ENCODE measurements at regions not wholly inside any gene's neighbourhood (a gene's known extent, or its start where the extent isn't known, plus 50 kb on each side); places are given as distances from the start of the nearest gene placed in this dataset.

DNA sequence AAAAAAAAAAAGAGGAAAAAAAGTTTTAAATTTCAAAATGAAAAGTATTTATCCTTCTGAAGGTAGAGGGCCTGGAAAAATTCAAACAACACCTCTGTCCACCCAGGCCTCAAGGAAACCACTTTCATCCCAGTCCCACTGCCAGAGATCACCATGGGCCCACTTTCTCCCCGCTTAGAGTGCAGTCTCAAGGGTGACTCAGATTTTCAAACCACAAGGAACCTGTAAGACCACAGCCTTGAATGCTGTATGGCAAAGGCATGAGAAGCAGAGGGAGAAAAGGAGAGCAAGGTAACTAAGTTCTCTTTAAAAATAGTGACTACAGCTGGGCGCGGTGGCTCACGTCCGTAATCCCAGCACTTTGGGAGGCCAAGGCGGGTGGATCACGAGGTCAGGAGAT is 87.9 kb upstream of the PACRGL start:
- no peak for TF ChIP-seq TCF7L2 (IDR thresholded peaks at IDR 0.05; ENCODE audit: low read depth, low read length)
- Histone ChIP-seq H3K27me3 (ENCODE audit: control insufficient read depth in 2 of 2, insufficient read depth in 2 of 2, low read length in 2 of 2) (no peaks in the 10 kb centered on the region), H2AFZ (ENCODE audit: low read depth, low read length) (no peak overlapping the region), H3K27ac (ENCODE audit: extremely low read depth, low read depth, low read length) (no peak overlapping the region), H3K9me1 (ENCODE audit: control insufficient read depth, insufficient read depth, low read length) (no peaks in the 10 kb centered on the region), H3K9me3 (replicated peaks; ENCODE audit: control insufficient read depth, insufficient read depth, low read depth, low read length) (no peaks in the 10 kb centered on the region), H3K9ac (ENCODE audit: insufficient read depth in 1 of 2, low read depth in 2 of 2, low read length in 2 of 2) (no peak overlapping the region), H3K4me2 (ENCODE audit: insufficient read depth, low read length) (no peak overlapping the region), H3K79me2 (ENCODE audit: control insufficient read depth, insufficient read depth, low read length) (no peaks in the 10 kb centered on the region), H3K4me1 (replicated peaks in 1 of 2; ENCODE audit: control insufficient read depth in 2 of 2, insufficient read depth in 2 of 2, low read length in 2 of 2) (no peaks in the 10 kb centered on the region), H3K36me3 (ENCODE audit: control insufficient read depth, insufficient read depth, low read length) (no peaks in the 10 kb centered on the region), H4K20me1 (replicated peaks; ENCODE audit: control insufficient read depth, insufficient read depth, low read length) (no peaks in the 10 kb centered on the region), H3K4me3 (no peak overlapping the region)
- ChIA-PET CTCF (ENCODE audit: low intra/inter-chr PET ratio) (no interaction called here), POLR2A (interaction anchor here (0.6 kb wide), 1 partner anchor 27 kb away, joined by 4 read pairs; no protein-coding TSS in a partner anchor)
- no TSS peak for BruUV-seq (replicated peaks)
- DNase-seq (ENCODE audit: extremely low read depth in 1 of 4, low spot score in 3 of 4) (no peak), ATAC-seq (no peak), FAIRE-seq (no peak)
- in situ Hi-C loops (cut with MboI) (no loop called here), intact Hi-C loops (cut with micrococcal nuclease) (no loop called here)
- 27% methylated on average over 7 of the region's 7 CpGs for WGBS (ENCODE audit: insufficient coverage, low coverage, missing lambda C conversion rate)

DNA sequence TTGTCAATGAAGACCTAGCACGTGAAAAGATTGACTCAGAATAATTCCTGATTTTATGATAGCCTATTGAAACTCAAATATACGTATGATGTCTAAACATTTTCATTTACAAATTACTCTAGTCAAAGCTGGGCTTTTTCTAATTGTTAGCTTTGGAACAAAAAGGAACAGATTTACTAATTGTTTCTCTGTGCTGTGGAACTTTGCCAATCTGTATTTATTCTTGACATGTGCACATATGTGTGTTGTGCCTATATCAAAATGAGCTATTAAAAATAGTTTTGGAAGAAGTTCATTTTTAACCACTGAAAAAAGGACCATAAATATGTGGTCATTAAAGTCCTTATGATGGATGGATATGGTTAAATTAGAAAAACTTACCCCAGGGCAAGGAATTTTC is 85.4 kb upstream of the PACRGL start:
- Histone ChIP-seq H2AFZ (ENCODE audit: low read depth, low read length) (no peak overlapping the region), H3K9ac (ENCODE audit: insufficient read depth in 1 of 2, low read depth in 2 of 2, low read length in 2 of 2) (no peak overlapping the region), H3K27me3 (ENCODE audit: control insufficient read depth in 2 of 2, insufficient read depth in 2 of 2, low read length in 2 of 2) (no peaks in the 10 kb centered on the region), H3K79me2 (ENCODE audit: control insufficient read depth, insufficient read depth, low read length) (no peaks in the 10 kb centered on the region), H3K9me3 (replicated peaks; ENCODE audit: control insufficient read depth, insufficient read depth, low read depth, low read length) (no peaks in the 10 kb centered on the region), H4K20me1 (replicated peaks; ENCODE audit: control insufficient read depth, insufficient read depth, low read length) (no peaks in the 10 kb centered on the region), H3K36me3 (ENCODE audit: control insufficient read depth, insufficient read depth, low read length) (no peaks in the 10 kb centered on the region), H3K27ac (ENCODE audit: extremely low read depth, low read depth, low read length) (no peak overlapping the region), H3K4me2 (ENCODE audit: insufficient read depth, low read length) (no peak overlapping the region), H3K4me1 (replicated peaks in 1 of 2; ENCODE audit: control insufficient read depth in 2 of 2, insufficient read depth in 2 of 2, low read length in 2 of 2) (no peaks in the 10 kb centered on the region), H3K4me3 (no peak overlapping the region), H3K9me1 (ENCODE audit: control insufficient read depth, insufficient read depth, low read length) (no peaks in the 10 kb centered on the region)
- no peak for ATAC-seq
- intact Hi-C loops (cut with micrococcal nuclease), result no loop called here
- DNase-seq (ENCODE audit: extremely low read depth in 1 of 4, low spot score in 3 of 4), result no peak
- FAIRE-seq, result no peak
- CTCF ChIA-PET (ENCODE audit: low intra/inter-chr PET ratio), result no interaction called here
- POLR2A ChIA-PET, result no interaction called here
- in situ Hi-C loops (cut with MboI), result no loop called here
- BruUV-seq (replicated peaks), result no TSS peak
- WGBS (ENCODE audit: insufficient coverage, low coverage, missing lambda C conversion rate), result 41% methylated on average over 2 of the region's 2 CpGs
- TF ChIP-seq, protein P1, sequence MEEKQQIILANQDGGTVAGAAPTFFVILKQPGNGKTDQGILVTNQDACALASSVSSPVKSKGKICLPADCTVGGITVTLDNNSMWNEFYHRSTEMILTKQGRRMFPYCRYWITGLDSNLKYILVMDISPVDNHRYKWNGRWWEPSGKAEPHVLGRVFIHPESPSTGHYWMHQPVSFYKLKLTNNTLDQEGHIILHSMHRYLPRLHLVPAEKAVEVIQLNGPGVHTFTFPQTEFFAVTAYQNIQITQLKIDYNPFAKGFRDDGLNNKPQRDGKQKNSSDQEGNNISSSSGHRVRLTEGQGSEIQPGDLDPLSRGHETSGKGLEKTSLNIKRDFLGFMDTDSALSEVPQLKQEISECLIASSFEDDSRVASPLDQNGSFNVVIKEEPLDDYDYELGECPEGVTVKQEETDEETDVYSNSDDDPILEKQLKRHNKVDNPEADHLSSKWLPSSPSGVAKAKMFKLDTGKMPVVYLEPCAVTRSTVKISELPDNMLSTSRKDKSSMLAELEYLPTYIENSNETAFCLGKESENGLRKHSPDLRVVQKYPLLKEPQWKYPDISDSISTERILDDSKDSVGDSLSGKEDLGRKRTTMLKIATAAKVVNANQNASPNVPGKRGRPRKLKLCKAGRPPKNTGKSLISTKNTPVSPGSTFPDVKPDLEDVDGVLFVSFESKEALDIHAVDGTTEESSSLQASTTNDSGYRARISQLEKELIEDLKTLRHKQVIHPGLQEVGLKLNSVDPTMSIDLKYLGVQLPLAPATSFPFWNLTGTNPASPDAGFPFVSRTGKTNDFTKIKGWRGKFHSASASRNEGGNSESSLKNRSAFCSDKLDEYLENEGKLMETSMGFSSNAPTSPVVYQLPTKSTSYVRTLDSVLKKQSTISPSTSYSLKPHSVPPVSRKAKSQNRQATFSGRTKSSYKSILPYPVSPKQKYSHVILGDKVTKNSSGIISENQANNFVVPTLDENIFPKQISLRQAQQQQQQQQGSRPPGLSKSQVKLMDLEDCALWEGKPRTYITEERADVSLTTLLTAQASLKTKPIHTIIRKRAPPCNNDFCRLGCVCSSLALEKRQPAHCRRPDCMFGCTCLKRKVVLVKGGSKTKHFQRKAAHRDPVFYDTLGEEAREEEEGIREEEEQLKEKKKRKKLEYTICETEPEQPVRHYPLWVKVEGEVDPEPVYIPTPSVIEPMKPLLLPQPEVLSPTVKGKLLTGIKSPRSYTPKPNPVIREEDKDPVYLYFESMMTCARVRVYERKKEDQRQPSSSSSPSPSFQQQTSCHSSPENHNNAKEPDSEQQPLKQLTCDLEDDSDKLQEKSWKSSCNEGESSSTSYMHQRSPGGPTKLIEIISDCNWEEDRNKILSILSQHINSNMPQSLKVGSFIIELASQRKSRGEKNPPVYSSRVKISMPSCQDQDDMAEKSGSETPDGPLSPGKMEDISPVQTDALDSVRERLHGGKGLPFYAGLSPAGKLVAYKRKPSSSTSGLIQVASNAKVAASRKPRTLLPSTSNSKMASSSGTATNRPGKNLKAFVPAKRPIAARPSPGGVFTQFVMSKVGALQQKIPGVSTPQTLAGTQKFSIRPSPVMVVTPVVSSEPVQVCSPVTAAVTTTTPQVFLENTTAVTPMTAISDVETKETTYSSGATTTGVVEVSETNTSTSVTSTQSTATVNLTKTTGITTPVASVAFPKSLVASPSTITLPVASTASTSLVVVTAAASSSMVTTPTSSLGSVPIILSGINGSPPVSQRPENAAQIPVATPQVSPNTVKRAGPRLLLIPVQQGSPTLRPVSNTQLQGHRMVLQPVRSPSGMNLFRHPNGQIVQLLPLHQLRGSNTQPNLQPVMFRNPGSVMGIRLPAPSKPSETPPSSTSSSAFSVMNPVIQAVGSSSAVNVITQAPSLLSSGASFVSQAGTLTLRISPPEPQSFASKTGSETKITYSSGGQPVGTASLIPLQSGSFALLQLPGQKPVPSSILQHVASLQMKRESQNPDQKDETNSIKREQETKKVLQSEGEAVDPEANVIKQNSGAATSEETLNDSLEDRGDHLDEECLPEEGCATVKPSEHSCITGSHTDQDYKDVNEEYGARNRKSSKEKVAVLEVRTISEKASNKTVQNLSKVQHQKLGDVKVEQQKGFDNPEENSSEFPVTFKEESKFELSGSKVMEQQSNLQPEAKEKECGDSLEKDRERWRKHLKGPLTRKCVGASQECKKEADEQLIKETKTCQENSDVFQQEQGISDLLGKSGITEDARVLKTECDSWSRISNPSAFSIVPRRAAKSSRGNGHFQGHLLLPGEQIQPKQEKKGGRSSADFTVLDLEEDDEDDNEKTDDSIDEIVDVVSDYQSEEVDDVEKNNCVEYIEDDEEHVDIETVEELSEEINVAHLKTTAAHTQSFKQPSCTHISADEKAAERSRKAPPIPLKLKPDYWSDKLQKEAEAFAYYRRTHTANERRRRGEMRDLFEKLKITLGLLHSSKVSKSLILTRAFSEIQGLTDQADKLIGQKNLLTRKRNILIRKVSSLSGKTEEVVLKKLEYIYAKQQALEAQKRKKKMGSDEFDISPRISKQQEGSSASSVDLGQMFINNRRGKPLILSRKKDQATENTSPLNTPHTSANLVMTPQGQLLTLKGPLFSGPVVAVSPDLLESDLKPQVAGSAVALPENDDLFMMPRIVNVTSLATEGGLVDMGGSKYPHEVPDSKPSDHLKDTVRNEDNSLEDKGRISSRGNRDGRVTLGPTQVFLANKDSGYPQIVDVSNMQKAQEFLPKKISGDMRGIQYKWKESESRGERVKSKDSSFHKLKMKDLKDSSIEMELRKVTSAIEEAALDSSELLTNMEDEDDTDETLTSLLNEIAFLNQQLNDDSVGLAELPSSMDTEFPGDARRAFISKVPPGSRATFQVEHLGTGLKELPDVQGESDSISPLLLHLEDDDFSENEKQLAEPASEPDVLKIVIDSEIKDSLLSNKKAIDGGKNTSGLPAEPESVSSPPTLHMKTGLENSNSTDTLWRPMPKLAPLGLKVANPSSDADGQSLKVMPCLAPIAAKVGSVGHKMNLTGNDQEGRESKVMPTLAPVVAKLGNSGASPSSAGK (IDR thresholded peaks at IDR 0.05), result no peak
- TF ChIP-seq U2AF2 (optimal IDR thresholded peaks at IDR 0.05; ENCODE audit: low read depth, low read length), result no peak
- no peak for TF ChIP-seq RB1 (IDR thresholded peaks at IDR 0.05; ENCODE audit: low read depth)
- no peak for TF ChIP-seq KAT2B (IDR thresholded peaks at IDR 0.05; ENCODE audit: low read depth, low read length)
- TF ChIP-seq PCBP2 (IDR thresholded peaks at IDR 0.05; ENCODE audit: low read depth, low read length, poor library complexity, severe bottlenecking), result no peak
